DND-41 (cell line): ENCODE measurements at regions not wholly inside any gene's neighbourhood (a gene's known extent, or its start where the extent isn't known, plus 50 kb on each side); places are given as distances from the start of the nearest gene placed in this dataset.

Experiments
- ATAC-seq: fragments of 200-7000 bp; cut with Tn5 transposase; 3 replicates; pipeline ENCODE4 v1.9.1; 2021; ENCODE audit warnings: low read depth; ENCODE audit not compliant: insufficient read depth
- DNase-seq: peaks from one replicate; pipeline ENCODE4 v3.0.0-alpha.2; 2020
- H2AFZ ChIP-seq: 2 replicates; pipeline ENCODE4 v1.6.0; 2012; ENCODE audit warnings: low read depth, low read length
- H3K27ac ChIP-seq: 2 replicates; pipeline ENCODE4 v1.5.1; 2012; ENCODE audit warnings: low read length, inconsistent platforms
- H3K27me3 ChIP-seq: fragments of 200-600 bp; sonication (generic); 2 replicates; pipeline ENCODE4 v1.6.0; 2012; ENCODE audit warnings: low read length, mild to moderate bottlenecking, inconsistent platforms; ENCODE audit not compliant: insufficient read depth, poor library complexity
- H3K36me3 ChIP-seq: 2 replicates; pipeline ENCODE4 v1.5.1; 2012; ENCODE audit warnings: low read length, inconsistent platforms; ENCODE audit not compliant: insufficient read depth
- H3K4me1 ChIP-seq: 2 replicates; pipeline ENCODE4 v1.5.1; 2012; ENCODE audit warnings: mild to moderate bottlenecking, low read length; ENCODE audit not compliant: insufficient read depth
- H3K4me2 ChIP-seq: 2 replicates; pipeline ENCODE4 v1.6.0; 2012; ENCODE audit warnings: mild to moderate bottlenecking, moderate library complexity, low read length, inconsistent platforms; ENCODE audit not compliant: insufficient read depth
- H3K4me3 ChIP-seq, 2 experiments: fragments of 200-600 bp in 1 of 2; shearing (Covaris generic) in 1 of 2; 2 replicates each; pipeline ENCODE4 v1.5.1; 2012 to 2016; ENCODE audit warnings: inconsistent platforms in 2 of 2, low read length in 2 of 2, mild to moderate bottlenecking in 2 of 2, low read depth in 1 of 2, moderate library complexity in 1 of 2
- H3K79me2 ChIP-seq: 2 replicates; pipeline ENCODE4 v1.6.0; 2012; ENCODE audit warnings: low read length, inconsistent platforms; ENCODE audit not compliant: insufficient read depth
- H3K9ac ChIP-seq: 2 replicates; pipeline ENCODE4 v1.6.0; 2012; ENCODE audit warnings: low read depth, mild to moderate bottlenecking, inconsistent platforms, low read length, moderate library complexity
- H3K9me3 ChIP-seq: 2 replicates; pipeline ENCODE4 v1.5.1; 2012; ENCODE audit warnings: low read length, moderate library complexity, mild to moderate bottlenecking, inconsistent platforms; ENCODE audit not compliant: insufficient read depth, severe bottlenecking
- H4K20me1 ChIP-seq: 2 replicates; pipeline ENCODE4 v1.6.0; 2012; ENCODE audit warnings: low read length; ENCODE audit not compliant: insufficient read depth
- EZH2 ChIP-seq: IDR thresholded peaks from 3 replicates; pipeline ENCODE4 v1.6.1; 2012; ENCODE audit warnings: borderline replicate concordance, low read depth, mild to moderate bottlenecking, moderate library complexity, low read length, inconsistent platforms; ENCODE audit not compliant: severe bottlenecking
- TF ChIP-seq, protein P1 (sequence below): IDR thresholded peaks from 2 replicates; pipeline ENCODE4 v1.5.1; 2012; ENCODE audit warnings: borderline replicate concordance, low read length, moderate library complexity, mild to moderate bottlenecking; ENCODE audit not compliant: poor library complexity, severe bottlenecking; ENCODE audit errors: extremely low read depth

DNA sequence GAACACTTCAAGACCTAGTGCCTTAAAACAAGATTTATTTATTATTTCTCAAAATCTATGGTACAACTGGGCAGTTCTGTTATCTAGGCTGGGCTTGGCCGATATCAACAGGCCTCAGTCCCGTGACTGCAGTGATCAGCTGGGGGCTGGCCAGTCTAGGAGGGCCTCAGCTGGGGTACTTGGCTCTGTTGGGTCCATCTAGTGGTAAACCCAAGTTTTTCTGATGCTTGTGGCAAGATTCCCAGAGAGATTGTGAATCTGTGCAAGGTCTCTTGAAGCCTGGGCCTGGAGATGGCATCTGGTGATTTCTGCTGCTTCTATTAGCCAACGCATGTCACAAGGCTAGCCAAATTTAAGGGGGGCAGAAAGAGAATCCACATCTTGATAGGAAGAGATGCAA, 482.4 kb upstream of the SGO1 start:
- no peaks in the 10 kb centered on the region for H3K4me1 ChIP-seq
- no peak overlapping the region for H3K4me2 ChIP-seq
- no peaks in the 10 kb centered on the region for H3K79me2 ChIP-seq
- TF ChIP-seq, protein P1, sequence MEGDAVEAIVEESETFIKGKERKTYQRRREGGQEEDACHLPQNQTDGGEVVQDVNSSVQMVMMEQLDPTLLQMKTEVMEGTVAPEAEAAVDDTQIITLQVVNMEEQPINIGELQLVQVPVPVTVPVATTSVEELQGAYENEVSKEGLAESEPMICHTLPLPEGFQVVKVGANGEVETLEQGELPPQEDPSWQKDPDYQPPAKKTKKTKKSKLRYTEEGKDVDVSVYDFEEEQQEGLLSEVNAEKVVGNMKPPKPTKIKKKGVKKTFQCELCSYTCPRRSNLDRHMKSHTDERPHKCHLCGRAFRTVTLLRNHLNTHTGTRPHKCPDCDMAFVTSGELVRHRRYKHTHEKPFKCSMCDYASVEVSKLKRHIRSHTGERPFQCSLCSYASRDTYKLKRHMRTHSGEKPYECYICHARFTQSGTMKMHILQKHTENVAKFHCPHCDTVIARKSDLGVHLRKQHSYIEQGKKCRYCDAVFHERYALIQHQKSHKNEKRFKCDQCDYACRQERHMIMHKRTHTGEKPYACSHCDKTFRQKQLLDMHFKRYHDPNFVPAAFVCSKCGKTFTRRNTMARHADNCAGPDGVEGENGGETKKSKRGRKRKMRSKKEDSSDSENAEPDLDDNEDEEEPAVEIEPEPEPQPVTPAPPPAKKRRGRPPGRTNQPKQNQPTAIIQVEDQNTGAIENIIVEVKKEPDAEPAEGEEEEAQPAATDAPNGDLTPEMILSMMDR = no peak
- TF ChIP-seq EZH2 = no peak
- no peaks in the 10 kb centered on the region for H3K27me3 ChIP-seq
- DNase-seq (no peak), ATAC-seq (no peak)
- H3K4me3 ChIP-seq = no peak overlapping the region
- no peak overlapping the region for H3K9ac ChIP-seq
- H3K36me3 ChIP-seq = no peaks in the 10 kb centered on the region
- H3K27ac ChIP-seq = no peak overlapping the region
- no peak overlapping the region for H2AFZ ChIP-seq
- no peaks in the 10 kb centered on the region for H4K20me1 ChIP-seq
- H3K9me3 ChIP-seq = no peaks in the 10 kb centered on the region

DNA sequence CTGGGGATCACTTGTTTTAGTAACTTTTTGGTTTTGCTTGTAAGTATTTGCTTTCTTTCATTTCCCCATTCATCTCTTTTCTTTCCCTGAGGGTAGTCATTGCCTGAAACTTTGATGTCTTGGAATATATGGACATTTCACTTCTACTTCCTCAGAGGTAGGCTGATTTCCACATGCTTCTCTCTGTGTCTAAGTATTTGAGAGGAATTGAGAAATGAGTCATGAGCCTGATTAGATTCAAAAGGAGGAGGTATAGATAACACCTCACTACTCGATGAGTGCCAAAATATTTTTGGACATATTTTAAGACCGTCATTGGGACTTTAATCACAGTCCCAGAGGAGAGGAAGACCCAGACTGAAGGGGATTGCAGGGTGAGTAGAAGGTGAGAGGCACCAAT, 480.1 kb upstream of the SGO1 start:
- Histone ChIP-seq H3K4me3 (no peak overlapping the region), H3K9ac (no peak overlapping the region), H3K36me3 (no peaks in the 10 kb centered on the region), H3K4me2 (no peak overlapping the region), H4K20me1 (no peaks in the 10 kb centered on the region), H2AFZ (no peak overlapping the region), H3K4me1 (no peaks in the 10 kb centered on the region), H3K9me3 (no peaks in the 10 kb centered on the region), H3K27me3 (no peaks in the 10 kb centered on the region), H3K79me2 (no peaks in the 10 kb centered on the region), H3K27ac (no peak overlapping the region)
- TF ChIP-seq, protein P1 = no peak
- TF ChIP-seq EZH2 = no peak
- DNase-seq = no peak
- no peak for ATAC-seq

DNA sequence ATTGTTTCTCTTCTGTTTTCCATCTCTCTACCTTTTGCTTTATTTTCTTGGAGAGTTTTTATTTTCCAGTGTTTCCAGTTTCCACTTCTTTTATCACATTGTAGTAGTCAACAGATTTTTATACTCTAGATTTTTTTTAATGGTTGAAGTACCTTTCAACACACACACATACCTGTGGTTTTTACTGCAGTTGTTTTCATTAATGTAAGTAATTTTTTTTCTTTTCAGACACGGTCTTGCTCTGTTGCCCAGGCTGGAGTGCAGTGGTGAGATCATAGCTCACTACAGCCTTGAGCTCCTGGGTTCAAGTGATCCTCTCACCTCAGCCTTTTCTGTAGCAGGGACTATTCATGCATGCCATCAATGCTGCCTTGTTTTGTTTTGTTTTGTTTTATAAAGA, 472.5 kb upstream of the SGO1 start:
- Histone ChIP-seq H3K4me1 (no peaks in the 10 kb centered on the region), H3K9ac (no peak overlapping the region), H3K79me2 (no peaks in the 10 kb centered on the region), H3K36me3 (no peaks in the 10 kb centered on the region), H3K27me3 (no peaks in the 10 kb centered on the region), H3K9me3 (no peaks in the 10 kb centered on the region), H3K27ac (no peak overlapping the region), H2AFZ (no peak overlapping the region), H4K20me1 (no peaks in the 10 kb centered on the region), H3K4me3 (no peak overlapping the region), H3K4me2 (no peak overlapping the region)
- no peak for DNase-seq
- TF ChIP-seq, protein P1 = no peak
- TF ChIP-seq EZH2 = no peak
- ATAC-seq = no peak

DNA sequence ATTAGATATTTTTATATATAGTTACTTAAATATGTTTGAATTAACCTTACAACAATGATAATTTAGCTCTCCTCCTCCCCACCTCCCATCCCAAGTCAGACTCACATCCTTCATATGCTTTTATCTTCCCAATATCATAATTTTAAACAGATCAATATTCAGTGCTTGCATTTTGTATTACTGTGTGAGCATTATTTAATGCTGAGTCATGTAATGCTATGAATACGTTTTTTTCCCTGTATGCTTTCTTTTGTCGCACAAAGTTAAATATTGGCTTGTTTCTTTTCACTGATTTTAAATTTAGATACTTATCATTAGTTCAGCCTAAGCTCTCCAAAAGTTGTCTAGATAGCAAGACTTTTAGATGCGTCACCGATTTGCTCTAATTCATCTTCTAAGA, 471.6 kb upstream of the SGO1 start:
- H3K9me3 ChIP-seq = no peaks in the 10 kb centered on the region
- H3K36me3 ChIP-seq = no peaks in the 10 kb centered on the region
- H3K4me1 ChIP-seq = no peaks in the 10 kb centered on the region
- DNase-seq = no peak
- no peaks in the 10 kb centered on the region for H3K27me3 ChIP-seq
- ATAC-seq = no peak
- TF ChIP-seq EZH2 = no peak
- TF ChIP-seq, protein P1 = no peak
- no peak overlapping the region for H3K9ac ChIP-seq
- H3K4me3 ChIP-seq = no peak overlapping the region
- no peak overlapping the region for H3K4me2 ChIP-seq
- H4K20me1 ChIP-seq = no peaks in the 10 kb centered on the region
- no peaks in the 10 kb centered on the region for H3K79me2 ChIP-seq
- H3K27ac ChIP-seq = no peak overlapping the region
- no peak overlapping the region for H2AFZ ChIP-seq
